ENCODE measurements at regions not wholly inside any gene's neighbourhood (a gene's known extent, or its start where the extent isn't known, plus 50 kb on each side); places are given as distances from the start of the nearest gene placed in this dataset.

DNA sequence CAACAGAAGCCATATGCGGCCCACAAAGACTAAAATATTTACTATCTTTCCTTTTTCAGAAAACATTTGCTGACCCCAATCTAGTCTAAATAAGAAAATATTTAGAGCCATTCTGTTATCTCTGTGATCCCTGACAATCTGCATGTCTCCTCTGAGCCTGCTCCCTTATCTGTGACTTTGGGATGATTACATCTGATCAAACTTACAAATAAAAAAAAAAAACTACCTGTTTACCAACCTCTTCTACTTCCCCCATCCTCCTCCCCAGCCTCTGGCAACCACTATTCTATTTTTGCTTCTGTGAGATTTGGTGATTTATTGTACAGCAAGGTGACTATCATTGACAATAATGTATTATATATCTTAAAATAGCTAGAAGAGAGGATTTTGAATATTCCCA is 176.3 kb upstream of the CD180 start:
- TF ChIP-seq EZH2 (IDR thresholded peaks at IDR 0.05; ENCODE audit: borderline replicate concordance, insufficient read depth, low read depth, low read length, poor library complexity, severe bottlenecking) (no peak), CTCF (IDR thresholded peaks at IDR 0.05) (no peak)
- H3K4me1 ChIP-seq (ENCODE audit: control insufficient read depth in 2 of 2, insufficient read depth in 2 of 2, low read length in 2 of 2): no peaks in the 10 kb centered on the region
- H3K27ac ChIP-seq (ENCODE audit: low read length in 2 of 2): no peak overlapping the region
- H3K27me3 Mint-ChIP-seq: peaks cover 7% of the 10 kb centered on the region
- no peak overlapping the region for H3K4me2 ChIP-seq (replicated peaks; ENCODE audit: low read depth, low read length, poor library complexity, severe bottlenecking)
- H3K79me2 ChIP-seq (ENCODE audit: control insufficient read depth, insufficient read depth, low read length): no peaks in the 10 kb centered on the region
- H3K4me3 Mint-ChIP-seq: no peak overlapping the region
- intact Hi-C loops (cut with micrococcal nuclease): no loop called here
- no peaks in the 10 kb centered on the region for H4K20me1 ChIP-seq (ENCODE audit: control insufficient read depth, insufficient read depth, low read length, poor library complexity, severe bottlenecking)
- ATAC-seq (ENCODE audit: low read depth) (no peak), DNase-seq (no peak)
- CTCF ChIA-PET: no interaction called here
- WGBS (ENCODE audit: insufficient coverage): no CpG with 5 or more reads among the region's 1 CpG
- POLR2A ChIA-PET: no interaction called here
- no peaks in the 10 kb centered on the region for H3K4me1 Mint-ChIP-seq
- H3K36me3 ChIP-seq (replicated peaks in 1 of 2; ENCODE audit: control extremely low read depth in 1 of 2, control insufficient read depth in 1 of 2, extremely low read depth in 1 of 2, insufficient read depth in 2 of 2, low read length in 1 of 2): no peaks in the 10 kb centered on the region
- H2AFZ ChIP-seq (ENCODE audit: insufficient read depth, low read depth, low read length, poor library complexity, severe bottlenecking): no peak overlapping the region
- H3K9me3 ChIP-seq (ENCODE audit: control extremely low read depth in 1 of 3, control insufficient read depth in 2 of 3, insufficient read depth in 1 of 3, low read length in 2 of 3): no peaks in the 10 kb centered on the region
- H3K27me3 ChIP-seq (replicated peaks in 1 of 4; ENCODE audit: control extremely low read depth in 1 of 4, control insufficient read depth in 3 of 4, insufficient read depth in 4 of 4, low read length in 3 of 4): no peaks in the 10 kb centered on the region
- no peak overlapping the region for H3K9ac ChIP-seq (ENCODE audit: low read length)
- H3K27ac Mint-ChIP-seq: no peak overlapping the region
- H3K4me3 ChIP-seq (ENCODE audit: control extremely low read depth in 1 of 5, extremely low read depth in 1 of 5, insufficient read depth in 1 of 5, low read depth in 2 of 5, low read length in 4 of 5): no peak overlapping the region
- no peaks in the 10 kb centered on the region for H3K9me3 Mint-ChIP-seq (ENCODE audit: insufficient read depth)

DNA sequence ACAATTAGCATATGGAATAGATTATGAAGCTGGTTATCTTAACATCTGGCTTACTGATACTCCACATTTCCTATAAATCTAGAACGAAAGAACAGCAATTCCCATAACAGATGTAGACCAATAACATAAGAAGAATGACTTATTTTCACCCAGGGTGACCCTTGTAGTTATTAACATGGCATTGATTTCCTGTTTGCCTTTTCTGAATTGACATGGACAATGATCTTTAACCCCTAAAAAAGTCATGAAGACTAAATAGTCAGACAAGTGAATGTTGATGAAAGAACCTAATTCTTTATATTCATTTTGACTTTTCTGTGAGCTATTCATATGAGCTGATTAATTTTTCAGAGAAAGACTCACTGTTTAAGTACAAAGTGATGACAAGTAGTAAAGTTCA is 175.3 kb upstream of the CD180 start:
- POLR2A ChIA-PET: no interaction called here
- whole genome bisulfite sequencing (ENCODE audit: insufficient coverage): no CpG with 5 or more reads among the region's 1 CpG
- H3K4me2 ChIP-seq (replicated peaks; ENCODE audit: low read depth, low read length, poor library complexity, severe bottlenecking): no peak overlapping the region
- no peaks in the 10 kb centered on the region for H3K36me3 ChIP-seq (replicated peaks in 1 of 2; ENCODE audit: control extremely low read depth in 1 of 2, control insufficient read depth in 1 of 2, extremely low read depth in 1 of 2, insufficient read depth in 2 of 2, low read length in 1 of 2)
- intact Hi-C loops (cut with micrococcal nuclease): no loop called here
- Mint-ChIP-seq H3K9me3 (ENCODE audit: insufficient read depth) (no peaks in the 10 kb centered on the region), H3K4me3 (no peak overlapping the region), H3K27ac (no peak overlapping the region), H3K4me1 (no peaks in the 10 kb centered on the region), H3K27me3 (peaks cover 7% of the 10 kb centered on the region)
- CTCF ChIA-PET: no interaction called here
- DNase-seq (no peak), ATAC-seq (ENCODE audit: low read depth) (no peak)
- H3K4me1 ChIP-seq (ENCODE audit: control insufficient read depth in 2 of 2, insufficient read depth in 2 of 2, low read length in 2 of 2): no peaks in the 10 kb centered on the region
- no peaks in the 10 kb centered on the region for H3K79me2 ChIP-seq (ENCODE audit: control insufficient read depth, insufficient read depth, low read length)
- H3K9ac ChIP-seq (ENCODE audit: low read length): no peak overlapping the region
- H3K27ac ChIP-seq (ENCODE audit: low read length in 2 of 2): no peak overlapping the region
- H3K4me3 ChIP-seq (ENCODE audit: control extremely low read depth in 1 of 5, extremely low read depth in 1 of 5, insufficient read depth in 1 of 5, low read depth in 2 of 5, low read length in 4 of 5): no peak overlapping the region
- H3K9me3 ChIP-seq (ENCODE audit: control extremely low read depth in 1 of 3, control insufficient read depth in 2 of 3, insufficient read depth in 1 of 3, low read length in 2 of 3): no peaks in the 10 kb centered on the region
- no peaks in the 10 kb centered on the region for H3K27me3 ChIP-seq (replicated peaks in 1 of 4; ENCODE audit: control extremely low read depth in 1 of 4, control insufficient read depth in 3 of 4, insufficient read depth in 4 of 4, low read length in 3 of 4)
- H2AFZ ChIP-seq (ENCODE audit: insufficient read depth, low read depth, low read length, poor library complexity, severe bottlenecking): no peak overlapping the region
- no peaks in the 10 kb centered on the region for H4K20me1 ChIP-seq (ENCODE audit: control insufficient read depth, insufficient read depth, low read length, poor library complexity, severe bottlenecking)
- TF ChIP-seq CTCF (IDR thresholded peaks at IDR 0.05): no peak
- TF ChIP-seq EZH2 (IDR thresholded peaks at IDR 0.05; ENCODE audit: borderline replicate concordance, insufficient read depth, low read depth, low read length, poor library complexity, severe bottlenecking): no peak

Measured in B cell (primary cell).